Suprapubic skin (tissue), 4 donors: ENCODE measurements at regions not wholly inside any gene's neighbourhood (a gene's known extent, or its start where the extent isn't known, plus 50 kb on each side); places are given as distances from the start of the nearest gene placed in this dataset.

Source experiments
- DNase-seq, 2 donors: peaks; one replicate each; pipeline ENCODE4 v3.0.0-alpha.2; 2019; ENCODE audit warnings: low spot score in 2 of 2
- H3K27ac ChIP-seq: fragments of 200-600 bp; sonication (generic); one replicate; pipeline ENCODE4 v1.5.1; 2019
- H3K27me3 ChIP-seq: fragments of 200-600 bp; sonication (generic); one replicate; pipeline ENCODE4 v1.5.1; 2019
- H3K36me3 ChIP-seq: fragments of 200-600 bp; sonication (generic); one replicate; pipeline ENCODE4 v1.5.1; 2019
- H3K4me1 ChIP-seq: fragments of 200-600 bp; sonication (generic); one replicate; pipeline ENCODE4 v1.5.1; 2019
- H3K4me3 ChIP-seq: fragments of 200-600 bp; sonication (generic); one replicate; pipeline ENCODE4 v1.5.1; 2019; ENCODE audit warnings: mild to moderate bottlenecking
- H3K9me3 ChIP-seq: fragments of 200-600 bp; sonication (generic); one replicate; pipeline ENCODE4 v1.5.1; 2019
- CTCF ChIP-seq, 2 donors: fragments of 200-600 bp in 1 of 2; fragments of 450-650 bp in 1 of 2; sonication (generic) in 1 of 2; IDR thresholded peaks; one replicate each; pipeline ENCODE4 v1.5.1; 2016 to 2019; ENCODE audit warnings: antibody characterized with exemption in 2 of 2, mild to moderate bottlenecking in 1 of 2, moderate library complexity in 1 of 2
- EP300 ChIP-seq: sonication (generic); formaldehyde crosslinking; IDR thresholded peaks from one replicate; pipeline ENCODE4 v1.6.1; 2017; ENCODE audit warnings: antibody characterized with exemption
- POLR2A ChIP-seq, 2 donors: fragments of 450-650 bp; IDR thresholded peaks; one replicate each; pipeline ENCODE4 v1.6.1; 2017; ENCODE audit warnings: antibody characterized with exemption in 2 of 2, mild to moderate bottlenecking in 2 of 2, moderate library complexity in 2 of 2
- POLR2AphosphoS5 ChIP-seq, 3 donors: sonication (generic); formaldehyde crosslinking; IDR thresholded peaks; one replicate each; pipeline ENCODE4 v1.6.1; 2017; ENCODE audit warnings: antibody characterized with exemption in 3 of 3
- WGBS: methylation state at CpG from one replicate; pipeline ENCODE4 v1.1.5; 2018; 5-methylcytosine and 5-hydroxymethylcytosine counted together

GRCh38 chr17:79453481-79453880, 157.4 kb downstream of the RBFOX3 start:
- Histone ChIP-seq H3K9me3 (no peaks in the 10 kb centered on the region), H3K27me3 (peaks cover 10% of the 10 kb centered on the region), H3K4me3 (no peak overlapping the region), H3K27ac (no peak overlapping the region), H3K4me1 (no peaks in the 10 kb centered on the region), H3K36me3 (no peaks in the 10 kb centered on the region)
- WGBS = 77% methylated on average over 6 of the region's 6 CpGs
- DNase-seq = no peak
- TF ChIP-seq CTCF (IDR thresholded peaks at IDR 0.05) (no peak), EP300 (no peak), POLR2AphosphoS5 (IDR thresholded peaks at IDR 0.05) (no peak), POLR2A (IDR thresholded peaks at IDR 0.05) (no peak)

GRCh38 chr17:79452706-79453105, 158.1 kb downstream of the RBFOX3 start:
- no peaks in the 10 kb centered on the region for H3K9me3 ChIP-seq
- H3K4me3 ChIP-seq = no peak overlapping the region
- TF ChIP-seq POLR2A (IDR thresholded peaks at IDR 0.05) = no peak
- TF ChIP-seq POLR2AphosphoS5 (IDR thresholded peaks at IDR 0.05) = no peak
- no peak for TF ChIP-seq EP300
- TF ChIP-seq CTCF (IDR thresholded peaks at IDR 0.05) = no peak
- no peaks in the 10 kb centered on the region for H3K36me3 ChIP-seq
- no peaks in the 10 kb centered on the region for H3K4me1 ChIP-seq
- peaks cover 13% of the 10 kb centered on the region for H3K27me3 ChIP-seq
- WGBS = 82% methylated on average over 11 of the region's 11 CpGs
- no peak for DNase-seq
- no peak overlapping the region for H3K27ac ChIP-seq

GRCh38 chr17:79451167-79451566, 159.7 kb downstream of the RBFOX3 start:
- WGBS = 92% methylated on average over 4 of the region's 7 CpGs
- Histone ChIP-seq H3K27me3 (peaks cover 21% of the 10 kb centered on the region), H3K4me3 (no peak overlapping the region), H3K36me3 (no peaks in the 10 kb centered on the region), H3K9me3 (no peaks in the 10 kb centered on the region), H3K4me1 (no peaks in the 10 kb centered on the region), H3K27ac (no peak overlapping the region)
- TF ChIP-seq EP300 (no peak), CTCF (IDR thresholded peaks at IDR 0.05) (no peak), POLR2A (IDR thresholded peaks at IDR 0.05) (no peak), POLR2AphosphoS5 (IDR thresholded peaks at IDR 0.05) (no peak)
- no peak for DNase-seq

GRCh38 chr17:79446399-79447009, 164.3 kb downstream of the RBFOX3 start:
- Histone ChIP-seq H3K27ac (no peak overlapping the region), H3K9me3 (no peaks in the 10 kb centered on the region), H3K36me3 (no peaks in the 10 kb centered on the region), H3K4me1 (no peaks in the 10 kb centered on the region), H3K4me3 (no peak overlapping the region), H3K27me3 (peaks cover 39% of the 10 kb centered on the region)
- no peak for TF ChIP-seq POLR2A (IDR thresholded peaks at IDR 0.05)
- no peak for TF ChIP-seq POLR2AphosphoS5 (IDR thresholded peaks at IDR 0.05)
- no peak for TF ChIP-seq CTCF (IDR thresholded peaks at IDR 0.05)
- TF ChIP-seq EP300 = no peak
- DNase-seq = no peak
- WGBS = 37% methylated on average over 11 of the region's 12 CpGs

- Histone ChIP-seq H3K27me3 (peaks cover 60% of the 10 kb centered on the region), H3K36me3 (no peaks in the 10 kb centered on the region), H3K4me3 (no peak overlapping the region), H3K27ac (no peak overlapping the region), H3K4me1 (no peaks in the 10 kb centered on the region), H3K9me3 (no peaks in the 10 kb centered on the region)
- no CpG with 5 or more reads among the region's 4 CpGs for WGBS
- TF ChIP-seq EP300 (no peak), CTCF (IDR thresholded peaks at IDR 0.05) (no peak), POLR2A (IDR thresholded peaks at IDR 0.05) (no peak), POLR2AphosphoS5 (IDR thresholded peaks at IDR 0.05) (no peak)
- no peak for DNase-seq
These were observed 166.7 kb downstream of the RBFOX3 start for GRCh38 chr17:79444198-79444597.
